Effector CD4-positive, alpha-beta T cell (primary cell): ENCODE measurements at regions not wholly inside any gene's neighbourhood (a gene's known extent, or its start where the extent isn't known, plus 50 kb on each side); places are given as distances from the start of the nearest gene placed in this dataset.

Experiments used
- DNase-seq: peaks from one replicate; pipeline ENCODE4 v3.0.0-alpha.2; 2020

DNA sequence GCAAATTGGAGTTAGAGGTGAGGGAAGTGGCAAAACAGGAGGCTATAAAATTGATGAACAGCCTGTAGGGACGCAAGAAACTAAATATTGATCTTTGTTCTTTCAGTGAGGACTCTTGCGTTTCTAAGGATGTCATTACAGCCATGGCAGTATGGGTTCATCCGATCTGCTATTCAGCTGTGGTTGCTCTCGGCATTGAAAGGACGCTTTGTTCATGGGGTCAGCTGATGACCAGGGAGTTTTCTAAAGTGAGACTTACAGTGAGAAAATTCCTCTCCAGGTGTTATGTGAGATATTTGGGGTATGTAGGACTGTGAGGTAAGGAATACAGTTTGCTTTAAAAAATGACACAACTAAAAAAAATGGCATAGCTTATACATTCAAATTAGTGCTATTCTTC lies 52.7 kb upstream of the PELI1 start:
- no peak for DNase-seq

DNA sequence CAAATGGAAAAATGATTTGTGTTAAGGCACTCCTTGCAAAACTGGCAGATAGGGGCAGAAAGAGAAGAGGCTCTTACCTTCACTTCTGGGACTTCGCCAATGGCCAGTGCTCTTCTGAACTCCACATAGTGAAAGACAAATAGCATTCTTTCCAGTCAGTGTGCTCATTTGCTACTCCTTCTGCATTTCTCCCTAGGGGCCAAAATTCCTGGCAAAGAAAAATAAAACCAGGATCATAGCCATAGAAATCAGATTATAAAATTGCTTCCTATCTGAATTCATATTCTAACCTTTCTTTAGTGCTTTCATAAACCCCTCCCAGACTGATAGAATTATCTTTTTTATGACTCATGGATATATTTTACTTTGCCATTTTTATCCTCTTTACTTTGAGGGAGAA lies 56.9 kb upstream of the PELI1 start:
- DNase-seq = no peak

DNA sequence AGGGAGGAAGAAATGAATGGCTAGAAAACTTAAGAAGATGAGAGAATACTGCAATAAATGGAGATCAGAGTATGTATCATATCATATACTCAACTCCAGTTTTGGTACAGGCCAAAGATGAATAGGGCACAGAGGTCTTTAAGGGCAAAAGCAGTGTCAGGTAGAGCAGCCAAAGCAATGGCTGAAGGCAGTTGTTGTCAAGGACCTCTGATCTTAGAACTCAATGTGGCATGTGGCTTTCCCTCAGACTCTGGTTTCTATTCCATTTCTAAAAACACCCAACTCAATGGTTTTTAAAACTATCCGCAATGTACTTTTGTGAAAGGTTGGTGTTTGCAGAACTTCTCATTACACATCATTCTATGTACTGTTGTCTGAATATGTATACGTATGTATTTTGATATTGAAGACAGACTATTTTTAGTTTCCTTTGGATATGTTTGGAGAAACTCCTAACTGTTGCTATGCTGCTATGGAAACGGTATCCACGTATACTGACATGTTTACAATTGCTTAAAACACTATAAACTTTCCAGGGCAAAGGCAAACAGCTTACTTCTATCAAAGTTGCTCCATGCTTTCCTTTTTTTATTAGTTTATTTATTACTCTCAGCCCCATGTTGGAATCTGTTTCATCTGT lies 58.1 kb upstream of the PELI1 start:
- DNase-seq = no peak

DNA sequence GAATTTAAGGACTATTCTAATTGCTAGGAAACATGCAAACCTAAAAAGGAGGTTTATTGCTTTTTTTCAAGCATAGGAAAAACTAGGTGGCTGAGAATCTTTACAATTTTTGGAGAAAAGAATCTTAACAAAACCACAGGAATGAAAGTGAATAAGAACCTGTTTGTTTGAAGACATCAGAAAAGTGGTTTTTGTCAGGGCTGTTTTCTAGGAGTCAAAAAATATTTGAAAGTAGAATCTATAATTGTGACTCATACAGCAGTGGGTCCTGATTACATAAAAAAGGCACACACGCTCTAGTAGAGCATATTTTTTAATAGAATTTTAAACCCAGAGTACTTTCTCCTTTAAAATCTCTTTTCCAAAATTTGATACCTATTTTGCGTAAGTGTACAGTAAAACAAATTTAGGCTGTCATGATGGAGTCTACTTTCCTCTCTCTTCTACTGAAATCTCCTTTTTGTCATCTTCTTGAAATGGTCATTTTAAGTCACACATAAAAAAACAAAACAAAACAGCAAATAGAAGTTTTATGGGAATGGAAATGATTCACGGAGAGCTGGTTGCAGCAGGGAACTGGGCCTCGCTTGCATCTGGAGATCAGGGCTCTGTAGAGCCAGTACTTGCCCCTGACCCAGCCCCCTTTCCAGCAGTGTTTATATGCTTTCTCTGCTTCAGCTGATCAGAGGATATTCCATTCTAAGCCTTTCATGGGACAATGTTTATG lies 59.1 kb upstream of the PELI1 start:
- no peak for DNase-seq

DNA sequence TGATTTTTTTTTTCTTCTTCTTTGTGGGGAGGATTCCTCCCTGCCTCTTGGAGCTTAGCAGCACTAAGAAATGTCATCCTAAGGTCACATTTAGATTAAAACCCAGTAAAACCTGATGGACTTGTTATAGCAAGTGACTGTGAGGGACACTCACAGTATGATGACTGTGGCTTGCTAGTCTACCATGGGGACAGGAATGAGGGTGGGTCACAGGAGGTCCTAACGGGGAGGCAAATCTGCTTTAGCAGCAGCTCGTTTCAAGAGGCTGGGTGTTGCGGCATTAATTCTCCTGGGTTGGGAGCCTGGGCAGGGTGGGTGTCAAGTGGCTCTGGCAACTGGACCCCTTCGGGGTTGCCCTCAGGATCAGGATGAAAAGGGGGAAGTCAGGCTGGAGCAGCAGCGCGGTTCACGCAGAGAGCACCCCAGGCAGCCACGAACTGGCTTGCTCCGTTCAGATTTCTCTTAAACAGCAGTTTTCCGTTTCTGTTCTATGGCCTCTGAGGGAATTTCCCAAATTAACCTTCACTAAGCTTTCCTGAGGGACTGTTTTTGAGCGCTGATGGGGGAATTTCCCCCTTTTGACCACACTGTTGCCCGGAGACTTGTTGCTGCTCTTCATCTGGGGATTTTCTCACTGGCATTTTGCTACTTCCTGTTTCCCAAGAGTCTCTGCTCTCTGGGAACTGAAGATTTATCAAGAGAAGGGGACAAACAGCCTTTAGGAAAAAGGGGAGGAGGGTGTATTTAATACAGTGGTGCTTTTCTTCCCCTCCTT lies 59.8 kb upstream of the PELI1 start:
- DNase-seq = peak; percentile 27

DNA sequence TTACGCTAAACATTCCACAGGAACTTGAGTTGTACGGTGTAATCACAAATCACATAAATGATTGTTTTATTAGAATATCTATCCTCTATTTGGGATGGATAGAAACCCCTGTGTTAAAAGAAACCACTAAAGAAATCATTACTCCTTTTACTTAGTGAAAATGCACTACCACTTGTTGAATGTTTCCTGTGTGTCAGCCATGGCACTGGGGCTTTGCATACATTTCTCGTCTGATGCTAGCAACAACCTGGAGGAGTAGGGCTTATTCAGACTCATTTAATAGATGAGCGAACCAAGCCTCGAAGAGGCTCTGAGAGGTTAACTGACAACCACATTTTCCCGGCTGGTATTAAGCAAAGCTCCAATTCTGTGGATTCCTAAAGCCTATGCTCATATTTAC lies 60.5 kb upstream of the PELI1 start:
- no peak for DNase-seq

DNA sequence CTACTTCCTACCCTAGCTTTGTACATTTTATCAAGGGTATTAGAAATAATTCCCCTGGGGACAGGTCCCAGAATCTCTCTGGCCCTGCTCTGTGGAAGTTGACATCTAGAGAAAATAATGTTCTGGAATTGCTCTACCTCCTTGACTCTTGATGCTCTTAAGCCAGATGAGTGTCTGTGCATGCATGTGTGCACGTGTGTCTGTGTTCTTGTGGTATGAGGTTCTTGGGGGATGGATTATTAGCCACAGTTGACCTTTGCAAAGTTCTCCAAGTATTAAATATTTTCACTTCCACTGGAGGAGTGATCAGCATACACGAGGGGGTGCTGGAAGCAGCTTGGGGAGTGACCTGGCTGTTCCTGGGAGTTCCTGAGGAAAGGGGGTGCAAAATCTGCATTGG lies 61.2 kb upstream of the PELI1 start:
- no peak for DNase-seq

DNA sequence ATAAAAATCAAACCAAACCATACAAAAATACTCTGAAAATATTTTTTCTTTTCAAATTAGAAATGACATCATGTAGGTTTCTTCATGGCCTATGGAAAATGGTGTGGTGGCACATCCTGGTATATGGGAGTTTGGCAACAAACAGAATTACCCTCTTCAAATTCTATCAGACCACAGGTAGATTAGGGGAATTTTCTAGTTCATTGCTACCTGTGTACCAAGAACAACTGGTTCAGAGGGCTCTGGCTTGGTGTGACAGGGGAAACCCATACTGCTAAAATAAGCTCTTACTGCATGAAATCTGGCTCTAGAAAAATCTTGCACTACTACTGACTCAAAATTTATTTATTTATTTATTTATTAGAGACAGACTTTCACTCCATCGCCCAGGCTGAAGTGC lies 63.4 kb upstream of the PELI1 start:
- DNase-seq = no peak

DNA sequence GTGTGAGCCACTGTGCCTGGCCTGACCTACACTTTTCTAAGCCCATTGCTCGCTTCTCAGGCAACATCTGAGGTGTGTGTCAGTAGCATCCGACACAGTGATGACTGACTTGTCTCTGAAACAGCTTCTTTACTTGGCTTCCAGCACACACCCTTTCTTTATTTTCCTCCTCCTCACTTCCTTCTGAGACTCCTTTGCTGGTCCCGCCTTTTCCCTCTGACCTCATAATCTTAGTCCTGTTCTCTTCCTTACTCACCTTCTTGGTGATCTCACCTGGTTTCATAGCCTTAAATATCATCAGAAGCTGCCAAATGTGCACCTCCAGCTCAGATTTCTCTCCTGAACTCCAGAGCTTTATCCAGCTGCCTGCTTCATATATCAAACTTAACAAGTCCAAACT lies 66.6 kb upstream of the PELI1 start:
- no peak for DNase-seq

DNA sequence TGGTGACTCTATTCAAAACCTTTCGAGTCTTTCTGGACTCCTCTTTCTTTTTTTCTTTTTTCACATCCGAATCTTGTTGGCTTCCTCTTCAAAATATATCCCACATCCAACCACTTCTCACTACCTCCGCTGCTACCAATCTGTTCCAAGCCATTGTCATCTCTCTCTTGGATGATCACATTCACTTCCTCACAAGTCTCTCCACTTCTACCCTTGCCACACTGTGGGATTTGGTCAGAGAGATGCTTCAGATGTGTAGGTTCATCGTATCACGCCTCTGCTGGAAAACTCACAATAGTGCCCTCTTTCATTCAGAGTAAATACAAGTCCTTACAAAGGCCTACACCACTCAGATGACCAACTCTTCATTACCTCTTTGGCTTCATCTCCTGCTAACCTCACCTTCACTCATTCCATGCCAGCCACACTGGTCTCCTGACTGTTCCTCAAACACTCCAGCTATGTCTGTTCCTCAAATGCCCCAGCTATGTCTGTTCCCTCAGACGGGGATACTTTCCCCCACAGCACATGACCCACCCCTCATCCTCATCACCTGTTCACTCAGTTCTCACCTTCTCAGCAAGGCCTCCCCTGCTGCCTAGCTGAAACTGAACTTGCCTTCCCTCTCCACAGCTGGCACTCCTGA lies 67.2 kb upstream of the PELI1 start:
- no peak for DNase-seq

DNA sequence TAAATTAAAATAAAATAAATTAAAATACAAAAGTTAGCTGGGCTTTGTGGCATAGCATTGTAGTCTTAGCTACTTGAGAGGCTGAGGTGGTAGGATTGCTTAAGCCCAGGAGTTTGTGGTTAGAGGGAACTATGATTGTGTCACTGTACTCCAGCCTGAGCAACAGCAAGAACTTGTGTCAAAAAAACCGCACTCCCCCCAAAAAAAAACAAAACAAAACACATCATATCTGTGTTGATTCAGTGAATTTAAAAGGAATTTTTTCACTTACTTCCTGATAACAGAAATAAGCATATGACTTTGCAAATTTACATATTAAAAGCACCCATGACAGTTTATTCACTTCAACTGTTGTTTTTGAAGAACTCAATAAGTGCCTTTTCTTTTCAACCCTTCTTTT lies 68.1 kb upstream of the PELI1 start:
- DNase-seq = no peak

DNA sequence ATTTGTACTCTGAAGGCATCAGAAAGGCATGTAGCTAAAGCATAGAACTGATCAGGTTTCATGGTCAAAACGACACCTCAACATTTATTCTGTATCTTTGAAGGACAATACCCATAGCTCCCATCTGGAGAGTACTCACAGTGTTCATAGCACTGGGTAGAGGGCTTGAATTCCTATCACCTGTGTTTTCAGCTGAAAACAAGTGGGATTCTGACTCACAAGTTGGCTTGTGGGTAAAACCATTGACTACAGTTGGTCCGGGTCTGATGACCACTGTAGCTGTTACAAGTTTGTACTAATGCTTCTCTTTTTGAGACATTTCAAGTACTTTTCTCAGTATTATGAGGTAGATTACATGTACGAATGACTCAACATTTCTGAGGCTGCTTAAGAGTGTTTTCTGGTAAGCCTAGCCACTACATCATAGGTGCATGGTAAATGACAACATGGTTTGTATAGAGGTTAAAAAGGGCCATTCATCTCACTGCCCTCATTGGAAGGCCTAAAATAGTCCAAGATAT lies 68.6 kb upstream of the PELI1 start:
- DNase-seq = no peak

DNA sequence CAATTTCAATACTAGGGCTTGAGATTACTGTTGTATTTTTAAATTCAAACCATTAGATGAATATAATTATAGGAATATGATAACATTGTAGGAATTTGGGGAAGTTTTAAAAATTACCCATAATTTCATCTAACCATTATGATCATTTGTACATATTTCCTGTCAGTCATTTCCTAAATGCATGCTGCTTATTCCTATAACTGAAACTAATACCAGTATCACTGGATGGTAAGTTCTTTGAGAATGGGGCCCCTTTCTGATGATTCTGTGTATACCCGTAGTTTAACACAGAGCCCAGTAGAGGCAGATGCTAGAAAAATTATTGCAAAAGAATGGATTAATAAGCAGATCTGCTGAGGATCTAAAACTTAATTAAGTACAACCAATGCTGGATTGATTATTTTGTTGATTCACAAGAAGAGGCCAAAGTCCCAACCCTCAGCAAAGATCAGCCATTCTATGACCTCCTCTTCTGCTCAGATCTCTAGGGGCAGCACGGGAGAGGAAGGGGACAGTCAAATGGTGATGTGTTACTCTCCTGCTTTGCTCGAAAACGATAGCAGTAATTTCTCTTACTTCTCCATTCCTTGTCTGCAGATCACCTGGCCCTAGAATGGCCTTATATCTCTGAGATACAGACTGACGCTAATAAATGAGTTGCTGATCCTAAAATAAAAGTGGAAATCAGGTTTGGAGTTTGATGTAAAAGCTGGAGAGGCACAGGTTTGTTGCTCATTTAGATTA lies 69.5 kb upstream of the PELI1 start:
- DNase-seq = no peak

DNA sequence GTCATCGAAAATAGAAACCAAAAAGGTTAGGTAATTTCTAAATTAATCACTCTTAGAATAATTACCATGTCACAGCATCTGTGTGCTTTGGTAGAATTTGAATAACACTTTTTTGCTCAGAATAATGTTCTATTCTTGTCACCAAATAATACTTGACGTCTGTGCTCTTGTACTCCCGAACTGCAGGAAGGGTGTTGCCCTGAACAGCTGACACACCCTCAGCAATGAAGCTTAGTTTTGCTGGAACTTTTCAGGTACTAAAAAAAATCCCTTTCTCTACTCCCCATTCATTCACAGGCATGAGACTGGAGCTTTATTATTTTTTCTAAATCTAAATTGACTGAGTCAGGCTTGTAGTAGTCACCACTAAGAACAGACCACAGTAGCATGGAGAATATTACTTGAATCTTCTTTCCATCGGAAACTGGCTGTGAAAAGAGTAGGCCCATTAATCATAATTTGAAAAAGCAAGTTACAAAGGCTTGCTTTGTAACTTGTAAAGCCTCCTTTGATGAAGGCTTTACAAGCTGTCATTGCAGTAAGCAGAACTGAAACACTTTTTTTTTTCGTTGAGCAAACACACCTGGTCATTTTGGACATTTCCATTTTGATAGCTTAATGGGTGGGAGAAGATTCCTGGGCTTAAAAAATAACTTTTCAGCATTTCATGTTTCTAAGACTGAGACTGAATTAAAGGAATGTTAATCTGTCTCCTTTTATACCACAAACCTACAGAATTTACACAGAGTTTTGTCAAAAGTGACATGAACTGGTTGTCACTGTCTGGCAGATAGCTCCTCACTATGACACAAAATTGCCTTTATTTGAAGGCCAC lies 70.3 kb upstream of the PELI1 start:
- DNase-seq = no peak

DNA sequence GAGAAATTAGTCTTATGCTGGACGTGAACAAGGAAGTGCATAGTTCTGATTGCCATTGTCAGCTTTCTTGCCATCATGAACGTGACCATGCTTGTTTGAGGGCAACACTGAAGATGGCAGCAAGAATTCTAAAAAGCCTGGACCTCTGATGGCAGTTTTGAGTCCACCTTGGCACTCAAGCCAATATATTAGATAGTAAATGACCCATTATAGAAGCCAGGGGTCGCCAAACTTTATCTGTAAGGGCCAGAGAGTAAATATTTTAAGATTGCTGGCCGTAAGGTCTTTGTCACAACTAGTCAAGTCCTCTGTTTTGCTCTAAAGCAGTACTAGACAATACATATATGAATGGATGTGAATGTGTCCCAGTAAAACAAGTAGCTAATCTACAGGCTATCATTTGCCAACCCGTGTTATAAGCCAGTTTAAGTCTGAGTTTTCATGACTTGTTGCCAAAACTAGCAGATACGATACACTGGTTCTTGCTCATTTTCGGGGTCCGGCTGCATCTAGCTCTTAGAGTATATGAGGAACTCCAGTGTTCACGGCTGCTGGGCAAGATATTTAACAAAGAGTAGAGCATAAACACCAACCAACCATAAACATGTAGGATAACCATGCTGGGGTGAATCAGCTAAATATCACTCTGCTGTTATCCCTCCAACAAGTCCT lies 73.1 kb upstream of the PELI1 start:
- DNase-seq = no peak

DNA sequence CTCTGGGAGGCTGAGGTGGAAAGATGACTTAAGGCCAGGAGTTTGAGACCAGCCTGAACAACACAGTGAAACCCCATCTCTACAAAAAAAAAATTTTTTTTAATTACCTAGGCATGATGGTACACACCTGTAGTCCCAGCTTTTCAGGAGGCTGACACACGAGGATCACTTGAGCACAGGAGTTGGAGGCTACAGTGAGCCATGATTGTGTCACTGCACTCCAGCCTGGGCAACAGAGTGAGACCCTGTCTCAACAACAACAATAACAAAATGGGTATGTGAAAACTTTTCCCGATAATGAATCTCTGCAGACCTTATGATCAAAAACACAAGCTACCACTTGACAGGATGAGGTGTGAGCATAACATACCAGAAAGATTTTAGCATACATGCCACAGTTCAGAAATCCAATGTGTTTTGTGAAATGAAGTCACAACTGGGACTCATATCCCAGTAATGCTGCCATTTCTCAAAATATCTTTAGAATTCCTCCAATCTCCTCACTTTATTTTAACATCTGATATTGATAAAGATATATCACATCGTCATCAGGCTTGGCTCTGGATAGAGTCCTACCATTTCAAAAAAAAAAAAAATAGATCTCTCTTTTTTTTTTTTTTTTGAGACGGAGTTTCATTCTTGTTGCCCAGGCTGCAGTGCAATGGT lies 74.0 kb upstream of the PELI1 start:
- DNase-seq = no peak

DNA sequence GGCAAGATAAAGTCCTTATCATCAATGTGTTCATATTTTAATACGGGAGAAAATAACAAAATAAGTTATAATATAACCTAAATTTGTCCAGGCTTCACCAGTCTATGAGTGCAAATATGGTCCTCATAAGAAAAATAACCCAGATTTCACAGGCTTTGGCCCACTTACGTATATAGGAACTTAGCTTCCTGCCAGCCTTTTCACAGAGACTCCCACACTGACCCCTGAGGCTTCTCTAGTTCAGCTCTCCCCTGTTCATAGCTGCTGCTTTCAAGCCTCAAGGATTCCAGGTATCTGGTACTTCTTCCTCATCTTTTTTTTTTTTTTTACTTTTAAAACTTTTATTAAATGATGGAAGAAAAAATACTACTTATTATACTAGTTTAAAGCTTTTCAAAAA lies 74.9 kb upstream of the PELI1 start:
- no peak for DNase-seq

DNA sequence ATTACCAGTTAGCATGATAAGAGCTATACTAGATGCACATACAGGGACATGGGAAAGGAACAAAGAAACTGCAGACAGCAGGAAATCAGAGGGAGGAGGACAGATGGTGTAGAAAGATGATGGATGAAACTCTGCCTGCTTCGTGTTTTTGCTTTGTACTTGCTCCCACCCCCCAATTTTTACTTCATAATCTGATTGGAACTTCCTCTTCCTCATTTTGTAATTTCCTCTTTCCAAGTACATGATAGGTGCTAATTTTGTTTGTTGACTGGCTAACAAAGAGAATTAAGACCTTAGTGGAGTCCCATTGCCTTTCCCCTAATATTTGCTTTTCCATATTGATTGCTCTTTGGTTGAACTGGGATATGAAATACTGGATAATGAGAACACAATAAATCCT lies 76.0 kb upstream of the PELI1 start:
- DNase-seq = no peak

DNA sequence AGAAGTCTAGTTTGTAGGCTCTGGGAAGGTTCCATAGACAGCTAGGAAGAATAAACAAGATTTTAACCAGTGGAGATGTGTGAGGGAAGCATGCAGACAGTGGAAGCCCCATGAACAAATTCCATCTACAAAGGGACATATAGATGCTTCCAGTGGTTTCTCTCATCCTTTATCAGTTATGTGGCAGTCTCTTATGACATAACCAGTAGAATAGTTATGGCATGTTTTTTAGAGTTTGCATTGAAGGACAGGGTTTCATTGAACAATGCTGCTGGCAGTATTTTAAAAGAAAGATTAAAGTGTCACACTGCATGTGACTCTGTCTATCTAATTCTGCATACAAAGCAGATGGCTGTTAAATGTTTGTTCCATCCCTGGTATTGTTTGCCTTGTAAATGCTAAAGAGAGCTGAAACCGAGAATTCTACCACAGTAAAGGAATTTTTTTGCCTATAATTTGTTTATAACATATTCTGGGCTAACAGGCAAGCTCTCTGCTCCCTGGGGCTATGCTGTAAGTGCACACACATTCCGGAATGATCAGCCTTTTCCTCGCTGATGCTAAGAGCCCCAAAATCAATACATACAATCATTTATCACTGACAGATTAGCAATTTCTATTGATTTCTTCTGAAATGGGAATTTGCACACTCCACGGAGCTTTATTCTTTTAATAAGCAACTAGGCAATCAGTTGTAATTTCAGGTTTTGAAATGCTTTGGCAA lies 76.8 kb upstream of the PELI1 start:
- DNase-seq = no peak

DNA sequence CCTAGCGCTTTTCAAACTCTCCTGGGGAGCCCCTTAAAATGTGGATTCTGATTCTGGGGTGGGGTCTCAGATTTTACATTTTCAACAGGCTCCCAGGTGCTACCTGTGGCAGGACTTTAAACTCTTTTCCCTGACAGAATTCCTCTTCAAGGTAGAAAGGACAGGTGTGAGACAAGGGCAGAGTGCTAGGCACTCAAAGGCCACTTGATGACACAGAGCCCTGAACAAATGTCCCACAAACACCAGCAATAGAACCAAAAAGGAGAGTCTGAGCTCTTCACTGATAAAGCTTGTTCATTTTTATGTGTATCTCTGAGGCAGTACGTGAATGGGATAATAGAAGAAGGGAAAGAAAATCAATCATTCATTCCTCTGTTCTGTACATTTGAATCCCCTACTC lies 77.7 kb upstream of the PELI1 start:
- DNase-seq = no peak
